Uterus (tissue), 2 donors: ENCODE measurements at regions not wholly inside any gene's neighbourhood (a gene's known extent, or its start where the extent isn't known, plus 50 kb on each side); places are given as distances from the start of the nearest gene placed in this dataset.
"Not testable (repeated sequence)": the region's sequence is repeated elsewhere in the genome, so short reads cannot be mapped to it uniquely, and the experiment has no call there.

Experiments
- CTCF ChIP-seq, 4 experiments: fragments of 200-600 bp in 2 of 4; fragments of 450-650 bp in 2 of 4; sonication (generic) in 2 of 4; IDR thresholded peaks; one replicate each; pipeline ENCODE4 v1.5.1; 2016 to 2019; ENCODE audit warnings: antibody characterized with exemption in 4 of 4, mild to moderate bottlenecking in 2 of 4, moderate library complexity in 1 of 4
- POLR2A ChIP-seq, 2 donors: fragments of 450-650 bp; IDR thresholded peaks; one replicate each; pipeline ENCODE4 v1.6.1; 2016; ENCODE audit warnings: antibody characterized with exemption in 2 of 2, mild to moderate bottlenecking in 1 of 2, moderate library complexity in 1 of 2

GRCh38 chr4:126771618-126772017, 861.1 kb upstream of the INTU start:
- TF ChIP-seq CTCF, POLR2A (IDR thresholded peaks at IDR 0.05): not testable (repeated sequence)
